ENCODE measurements at regions not wholly inside any gene's neighbourhood (a gene's known extent, or its start where the extent isn't known, plus 50 kb on each side); places are given as distances from the start of the nearest gene placed in this dataset.

DNA sequence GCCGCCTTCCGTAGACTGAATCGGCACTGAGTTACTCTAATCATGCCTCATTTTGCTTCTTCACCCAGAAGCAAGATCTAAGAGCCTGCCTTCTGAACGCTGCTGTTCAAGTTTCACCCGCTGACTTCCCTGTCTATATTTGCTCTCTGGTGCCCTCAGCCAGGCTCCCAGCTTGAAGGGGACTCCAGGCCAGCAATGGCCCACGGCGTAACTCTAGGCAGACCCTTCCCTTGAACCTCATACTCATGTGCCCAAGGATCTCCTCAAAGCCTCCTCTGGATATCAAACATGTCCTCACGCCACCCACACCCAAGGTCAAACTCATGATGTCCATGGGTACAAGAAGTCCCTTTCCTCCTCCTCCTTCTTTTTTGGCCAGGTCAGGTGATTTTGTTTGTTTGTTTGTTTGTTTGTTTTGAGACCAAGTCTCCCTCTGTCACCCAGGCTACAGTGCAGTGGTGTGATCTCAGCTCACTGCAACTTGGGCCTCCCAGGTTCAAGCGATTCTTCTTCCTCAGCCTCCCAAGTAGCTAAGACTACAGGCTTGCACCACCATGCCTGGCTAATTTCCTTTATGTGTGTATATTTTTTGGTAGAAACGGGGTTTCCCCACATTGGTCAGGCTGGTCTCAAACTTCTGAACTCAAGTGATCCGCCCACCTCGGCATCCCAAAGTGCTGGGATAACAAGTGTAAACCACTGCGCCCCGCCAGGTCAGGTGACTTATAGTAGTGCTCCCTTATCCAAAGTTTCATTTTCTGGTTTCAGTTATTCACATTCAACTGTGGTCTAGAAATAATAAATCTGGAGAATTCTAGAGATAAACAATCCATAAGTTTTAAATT, 239.0 kb downstream of the SYK start:
- no peak for DNase-seq (ENCODE audit: low read depth in 3 of 3)

DNA sequence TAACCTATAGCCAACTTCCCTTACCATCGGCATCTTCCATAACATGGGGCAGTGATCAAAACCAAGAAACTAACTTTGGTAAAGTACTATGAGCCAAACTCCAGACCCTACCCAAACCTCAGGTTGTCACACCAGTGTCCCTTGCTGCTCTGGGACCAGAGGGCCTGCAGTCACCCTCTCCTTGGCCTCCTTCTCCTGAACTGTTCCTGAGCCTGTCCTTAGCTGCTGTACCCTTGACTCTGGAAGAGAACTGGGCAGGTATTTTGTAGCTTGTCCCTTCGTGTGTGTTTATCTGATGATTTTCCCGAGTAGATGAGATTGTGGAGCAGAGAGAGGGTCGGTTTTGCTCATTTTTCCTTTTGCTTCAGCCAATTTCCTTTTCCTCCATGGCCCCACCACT, 240.4 kb downstream of the SYK start:
- no peak for DNase-seq (ENCODE audit: low read depth in 3 of 3)

DNA sequence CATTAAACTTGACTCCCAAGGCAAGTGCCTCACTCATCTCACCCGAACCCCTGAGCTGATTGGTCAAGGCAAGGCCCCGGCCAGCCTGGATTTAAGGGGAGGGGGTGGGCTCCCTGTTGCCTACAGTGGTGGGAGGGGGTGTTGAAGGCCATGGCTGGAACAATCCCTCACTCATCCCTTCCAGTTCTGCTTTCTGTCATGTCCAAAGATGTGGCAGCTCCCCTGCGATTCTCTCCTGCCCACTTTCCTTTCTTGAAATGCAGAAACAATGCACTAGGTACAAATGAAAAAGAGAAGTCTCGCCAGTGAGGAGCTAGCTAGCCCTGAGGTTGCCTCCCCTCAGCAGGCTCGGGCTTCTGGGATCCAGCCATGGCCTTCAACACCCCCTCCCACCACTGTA, 240.9 kb downstream of the SYK start:
- no peak for DNase-seq (ENCODE audit: low read depth in 3 of 3)

DNA sequence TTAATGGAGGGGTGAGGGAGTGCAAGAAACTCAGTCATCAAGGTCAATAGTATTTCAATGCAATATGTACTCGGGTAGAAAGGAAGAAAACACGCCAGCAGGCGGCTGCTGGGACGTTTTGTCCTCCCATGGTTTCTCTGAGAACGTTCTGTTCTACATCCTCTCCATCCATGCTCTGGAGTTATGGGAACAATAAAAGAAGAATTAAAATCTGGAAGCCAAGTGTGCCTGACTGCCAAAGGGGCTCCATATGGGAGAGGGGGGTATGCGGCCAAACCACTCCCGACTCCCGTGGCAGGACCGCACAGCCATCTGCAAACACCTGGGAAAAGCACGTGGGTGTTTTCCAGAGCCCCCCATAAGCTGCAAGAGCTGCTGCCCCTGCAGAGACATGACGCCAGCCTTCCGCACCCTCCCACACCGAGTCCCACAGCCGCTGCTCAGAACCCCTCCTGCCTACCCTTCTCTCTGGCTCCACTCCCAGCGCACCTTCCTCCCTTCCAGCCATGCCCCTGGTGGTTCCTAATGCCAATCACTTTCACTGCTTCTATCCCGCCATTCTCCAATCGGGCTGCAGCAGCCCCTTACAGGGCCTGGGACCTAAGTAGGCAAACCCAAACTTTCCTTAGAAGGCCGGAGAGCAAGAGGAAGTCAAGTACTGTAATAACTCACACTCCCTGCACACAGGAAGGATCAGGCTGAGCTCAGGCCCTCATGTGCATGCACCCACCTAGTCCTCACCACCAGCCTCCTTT, 241.6 kb downstream of the SYK start:
- no peak for DNase-seq (ENCODE audit: low read depth in 3 of 3)

DNA sequence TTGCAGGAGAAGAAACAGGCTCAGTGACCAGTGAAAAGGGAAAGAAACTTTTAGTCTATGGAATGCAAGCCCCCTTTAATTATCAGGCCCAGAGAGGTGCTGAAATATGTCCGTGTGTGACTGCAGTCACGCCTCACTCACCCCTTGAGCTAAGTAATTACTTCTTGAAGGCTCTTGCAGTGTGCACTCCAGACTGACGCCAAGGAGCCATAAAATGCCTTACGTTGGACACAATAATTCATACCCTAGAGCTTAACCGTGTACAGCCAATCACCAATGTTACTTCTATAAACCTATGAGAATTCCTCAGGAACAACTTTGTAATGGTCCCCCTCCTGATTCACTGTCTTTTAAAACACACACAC, 242.2 kb downstream of the SYK start:
- DNase-seq (ENCODE audit: low read depth in 3 of 3), result no peak

DNA sequence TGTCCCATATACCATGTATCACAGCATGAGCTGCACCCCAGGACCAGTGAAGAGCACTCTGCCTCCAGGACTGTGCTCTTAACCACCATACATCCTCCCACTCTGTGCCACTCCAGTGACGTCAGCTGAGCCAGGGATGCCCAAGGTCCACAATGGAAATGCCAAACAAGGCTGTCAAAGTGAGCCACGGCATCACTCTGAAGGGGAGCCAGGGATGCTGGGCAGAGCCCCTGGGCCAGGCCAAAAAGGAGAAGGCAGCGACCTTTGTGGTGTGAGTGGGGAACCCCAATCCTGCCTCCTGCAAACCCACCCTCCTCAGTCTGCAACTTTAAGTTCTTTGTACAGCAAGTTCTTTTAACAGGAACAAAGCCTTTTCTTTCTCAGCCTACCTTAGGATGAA, 242.7 kb downstream of the SYK start:
- DNase-seq (ENCODE audit: low read depth in 3 of 3), result no peak

DNA sequence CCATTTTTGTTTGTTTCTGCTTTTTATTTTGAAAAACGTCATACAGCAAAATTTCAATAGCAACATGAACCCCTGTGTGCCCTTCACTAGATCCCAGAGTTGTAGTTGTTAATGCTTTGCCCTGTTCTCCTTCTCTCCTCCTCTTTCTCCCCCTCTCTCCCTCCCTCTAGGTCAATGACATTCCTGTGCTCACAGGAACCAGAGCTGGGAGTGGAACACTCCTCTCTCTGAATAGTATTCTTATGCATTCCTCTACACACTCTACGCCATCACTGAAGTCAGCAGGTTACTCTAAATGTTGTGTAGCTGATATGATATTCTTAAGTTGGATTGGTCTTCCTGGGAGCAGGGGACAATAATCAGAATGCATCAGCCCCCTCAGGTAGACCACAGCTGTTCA, 243.4 kb downstream of the SYK start:
- no peak for DNase-seq (ENCODE audit: low read depth in 3 of 3)

DNA sequence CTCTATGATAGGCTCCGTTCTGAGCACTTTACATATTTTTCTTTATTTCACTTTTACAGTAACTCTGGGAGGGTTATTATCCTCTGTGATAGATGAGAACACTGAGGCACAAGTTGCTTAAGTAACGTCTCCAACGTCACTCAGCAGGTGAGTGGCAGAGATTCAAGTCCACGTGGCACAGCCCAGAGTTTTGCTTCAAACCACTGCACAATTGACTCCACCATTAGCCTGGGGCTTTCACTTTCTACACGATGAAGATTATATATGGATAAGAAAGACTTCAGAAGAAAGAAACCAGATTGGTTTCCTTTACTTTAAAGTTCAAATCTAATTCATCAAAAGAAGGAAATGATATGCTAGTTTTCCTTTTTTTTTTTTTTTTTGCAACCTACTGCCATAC, 245.9 kb downstream of the SYK start:
- peak in 1 of 3 donors; percentile 64 for DNase-seq (ENCODE audit: low read depth in 3 of 3)

DNA sequence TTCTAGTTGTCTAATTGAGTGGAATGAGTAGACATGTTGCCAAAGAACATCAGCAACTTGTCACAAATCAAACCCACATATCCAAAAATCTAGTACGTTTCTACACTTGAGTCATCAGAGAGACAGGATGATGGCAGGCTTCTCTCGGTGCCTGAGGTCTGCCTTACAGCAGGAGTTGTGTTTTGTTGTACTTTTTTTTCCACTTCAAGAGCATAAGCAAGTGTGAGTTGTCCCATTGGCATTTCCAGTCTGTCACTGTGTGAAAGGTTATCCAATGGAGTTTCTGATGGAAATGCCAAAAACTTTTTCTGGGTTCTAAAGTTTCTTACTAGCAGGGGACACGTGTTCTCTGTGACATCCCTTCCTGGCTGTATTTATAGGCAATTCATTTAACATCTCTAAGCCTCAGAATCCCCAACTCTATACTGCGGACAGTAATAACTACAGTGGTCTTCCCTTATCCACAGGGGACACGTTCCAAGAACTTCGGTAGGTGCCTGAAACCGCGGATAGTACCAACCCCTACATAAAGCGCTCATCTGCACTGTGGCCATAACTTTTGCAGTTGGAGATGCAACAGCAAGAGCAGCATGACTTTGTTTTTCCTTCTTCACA, 246.5 kb downstream of the SYK start:
- peak in 1 of 3 donors; percentile 57 for DNase-seq (ENCODE audit: low read depth in 3 of 3)

DNA sequence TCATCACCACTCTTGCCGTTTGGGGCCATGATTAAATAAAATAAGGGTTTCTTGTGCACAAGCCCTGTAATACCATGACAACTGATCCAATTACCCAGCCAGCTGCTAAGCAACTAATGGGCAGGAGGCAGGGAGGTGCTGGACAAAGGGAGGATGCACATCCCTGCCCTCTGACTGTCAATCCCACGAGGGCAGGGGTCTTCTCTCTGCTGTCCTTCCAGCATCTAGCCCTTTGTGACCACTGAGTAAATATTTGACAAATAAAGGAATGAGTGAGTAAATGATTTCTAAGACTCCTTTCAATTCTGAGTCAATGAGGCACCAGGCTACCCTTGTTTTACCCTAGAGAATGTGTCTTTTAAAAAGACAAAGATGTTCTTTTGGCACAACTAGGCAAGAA, 247.1 kb downstream of the SYK start:
- DNase-seq (ENCODE audit: low read depth in 3 of 3), result no peak

DNA sequence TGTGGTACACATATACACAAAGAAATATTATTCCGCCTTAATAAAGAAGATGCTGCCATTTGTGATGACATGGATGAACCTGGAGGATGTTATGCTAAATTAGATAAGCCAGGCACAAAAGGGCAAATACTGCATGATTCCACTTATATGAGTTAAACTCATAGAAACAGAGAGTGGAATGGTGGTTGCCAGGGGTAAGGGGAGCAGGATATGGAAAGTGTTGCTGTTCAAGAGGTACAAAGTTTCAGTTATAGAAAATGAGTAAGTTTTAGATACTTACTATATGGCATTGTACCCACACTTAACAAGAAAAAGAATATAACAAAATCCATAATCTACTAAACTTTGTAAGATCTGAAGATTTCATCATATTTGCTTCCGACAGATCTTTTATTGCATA, 252.2 kb downstream of the SYK start:
- no peak for DNase-seq (ENCODE audit: low read depth in 3 of 3)

DNA sequence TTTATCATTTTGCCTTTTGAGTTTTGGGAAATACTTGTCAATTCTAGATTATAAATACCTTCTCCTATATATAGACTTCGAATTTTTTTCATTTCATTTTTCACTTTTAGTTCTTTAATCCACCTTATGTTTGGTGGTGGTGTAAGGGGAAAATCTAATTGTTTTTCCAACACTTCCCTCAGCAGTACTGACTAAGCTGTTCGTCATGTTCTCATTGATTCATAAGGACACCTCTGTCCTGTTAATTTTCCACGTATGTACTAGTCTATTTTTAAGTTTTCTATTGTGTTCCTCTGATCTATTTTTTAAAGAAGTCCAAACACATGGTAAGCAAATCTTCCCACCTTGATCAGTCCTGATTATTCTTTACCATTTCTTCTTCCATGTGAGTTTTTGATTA, 254.2 kb downstream of the SYK start:
- no peak for DNase-seq (ENCODE audit: low read depth in 3 of 3)

DNA sequence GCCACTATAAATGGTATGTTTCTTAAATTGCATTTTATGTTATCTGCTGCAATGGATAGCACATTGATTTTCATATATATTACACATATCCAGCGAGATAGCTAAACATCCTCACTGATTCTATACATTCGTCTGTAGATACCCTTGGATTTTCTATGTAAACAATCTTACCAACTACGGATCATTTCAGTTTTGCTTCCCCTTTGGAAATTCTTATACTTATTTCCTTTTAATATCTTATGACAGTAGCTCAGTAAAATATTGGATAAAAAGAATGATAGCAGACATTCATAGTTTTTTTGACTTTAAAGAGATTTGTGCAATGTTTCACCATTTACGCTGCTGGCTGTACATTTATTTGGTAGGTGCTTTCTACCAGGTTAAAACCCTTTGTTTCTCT, 254.9 kb downstream of the SYK start:
- DNase-seq (ENCODE audit: low read depth in 3 of 3), result no peak

DNA sequence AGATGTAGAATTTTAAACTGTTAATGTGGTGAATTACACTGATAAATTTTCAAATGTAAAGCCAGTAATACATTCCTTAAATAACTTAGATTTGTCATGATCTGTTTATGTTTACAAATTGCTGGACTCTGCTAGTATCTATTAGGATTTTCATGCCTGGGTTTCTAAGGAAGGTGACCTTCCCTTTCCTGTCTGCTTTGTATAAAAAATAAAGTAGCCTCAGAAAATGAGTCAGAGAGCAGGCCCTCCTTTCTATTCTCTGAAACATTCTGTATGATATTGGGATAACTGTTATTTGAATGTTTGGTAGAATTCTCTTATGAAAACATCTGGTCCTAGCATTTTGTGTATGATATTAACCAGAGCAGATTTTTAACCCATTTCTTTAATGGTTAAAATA, 255.3 kb downstream of the SYK start:
- DNase-seq (ENCODE audit: low read depth in 3 of 3), result no peak

DNA sequence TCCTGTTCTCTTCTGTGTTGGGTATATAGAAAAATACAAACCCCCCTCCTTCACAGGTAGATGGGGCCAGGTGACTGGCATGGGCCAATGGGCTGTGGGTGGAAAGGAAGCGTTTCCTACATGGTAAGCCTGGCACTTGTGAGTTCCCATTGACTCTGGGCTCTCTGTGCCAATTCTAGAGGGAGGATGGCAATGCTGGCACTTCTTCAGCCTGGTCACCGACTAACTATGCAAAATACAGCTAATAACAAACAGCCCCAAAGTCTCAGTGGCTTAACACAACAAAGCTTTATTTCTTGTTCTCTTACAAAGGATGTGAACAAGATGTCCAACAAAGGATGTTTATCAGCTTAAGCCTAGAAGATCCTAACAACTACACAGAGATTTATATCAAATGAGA, 258.1 kb downstream of the SYK start:
- DNase-seq (ENCODE audit: low read depth in 3 of 3), result no peak

DNA sequence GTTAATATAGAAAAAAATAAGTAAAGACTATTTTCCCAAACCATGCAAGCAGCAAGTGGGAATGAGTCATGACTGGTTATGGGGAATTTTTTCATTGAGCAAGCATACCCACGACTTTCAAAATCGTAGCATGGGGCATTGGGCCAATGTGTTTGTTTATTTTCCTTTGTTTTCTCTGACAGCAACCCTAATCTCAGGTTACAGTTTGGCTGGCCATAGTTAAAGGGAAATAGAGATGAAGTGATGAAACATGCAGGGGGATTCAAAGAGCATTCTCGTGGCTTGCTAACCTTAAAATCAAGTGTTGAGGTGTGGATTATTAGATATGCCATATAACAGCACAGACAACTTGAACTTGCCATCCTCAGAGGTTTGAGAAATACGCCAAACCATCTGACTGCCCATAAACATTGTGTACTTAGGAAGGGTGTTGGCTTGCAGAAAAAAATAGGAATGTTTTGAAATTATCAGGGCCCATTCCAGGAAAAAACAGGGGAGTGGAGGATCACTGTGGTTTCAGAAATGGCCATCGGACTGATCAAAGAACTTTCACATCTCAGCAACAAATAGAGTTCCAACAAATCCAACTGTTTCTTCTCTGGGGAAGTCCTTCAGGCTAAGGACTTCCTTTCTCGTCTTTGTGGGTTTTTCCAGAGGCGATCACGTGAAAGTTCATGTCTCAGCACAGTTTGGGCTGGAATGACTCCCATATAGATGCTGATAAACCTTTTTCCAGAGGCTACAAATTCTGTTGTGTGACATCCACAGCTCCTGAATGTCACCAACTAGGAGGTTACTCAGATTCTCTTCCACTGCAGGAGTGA, 259.1 kb downstream of the SYK start:
- no peak for DNase-seq (ENCODE audit: low read depth in 3 of 3)

DNA sequence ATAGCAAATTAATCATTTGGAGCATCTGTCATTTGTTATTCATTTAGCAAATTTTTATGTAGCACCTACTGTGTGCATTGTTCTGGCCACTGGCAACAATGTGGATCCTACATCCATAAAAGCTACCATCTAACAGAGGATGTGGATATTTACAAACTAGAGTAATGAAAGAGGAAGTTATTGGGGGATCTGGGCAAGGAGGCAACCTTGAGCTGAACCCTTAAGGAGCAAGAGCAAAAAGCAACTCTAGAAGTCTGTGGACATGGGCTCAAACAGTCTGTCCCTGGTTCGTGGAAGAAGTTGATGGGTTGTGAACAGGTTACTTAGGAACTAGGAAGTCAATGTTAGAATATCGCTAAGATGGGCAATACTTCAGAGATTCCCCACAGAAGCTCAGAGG, 259.9 kb downstream of the SYK start:
- DNase-seq (ENCODE audit: low read depth in 3 of 3), result no peak

DNA sequence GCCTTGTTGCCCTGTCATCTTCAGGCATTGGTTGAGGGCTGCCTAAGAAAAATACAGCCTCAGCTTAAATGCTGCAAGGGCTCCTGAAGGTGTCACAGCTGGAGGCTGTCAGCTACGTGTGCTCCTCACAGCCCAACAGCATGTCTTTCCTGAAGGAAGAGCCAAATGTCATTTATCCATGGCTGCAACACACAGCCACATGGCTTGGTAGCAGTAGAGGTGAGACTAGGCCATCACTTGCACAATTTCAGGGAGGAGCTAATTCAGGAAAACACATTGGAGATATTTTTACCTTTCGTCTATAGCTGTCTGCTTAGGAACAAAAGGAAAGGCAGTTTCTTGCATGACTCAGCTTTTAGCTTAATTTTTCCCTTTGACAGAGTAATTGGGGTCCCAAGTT, 260.7 kb downstream of the SYK start:
- DNase-seq (ENCODE audit: low read depth in 3 of 3), result no peak

DNA sequence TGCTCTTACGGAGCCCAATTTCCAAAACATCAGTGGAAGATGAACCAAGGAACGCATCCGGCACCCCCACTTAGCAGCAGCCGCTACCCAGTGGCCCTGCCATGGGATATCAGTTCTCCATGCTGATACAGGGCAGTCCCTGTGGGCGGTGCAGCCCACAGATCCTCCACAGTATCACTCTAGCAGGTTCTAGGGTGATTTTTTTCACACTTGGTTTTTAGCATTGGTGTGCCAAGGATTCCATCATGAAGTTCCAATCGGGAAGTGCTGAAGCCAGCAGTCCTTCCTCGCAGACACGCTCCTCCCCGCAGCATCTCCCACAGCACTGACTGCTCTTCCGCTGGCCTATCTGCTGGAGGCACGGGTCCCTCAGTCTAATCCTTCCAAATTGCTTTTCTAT, 261.9 kb downstream of the SYK start:
- no peak for DNase-seq (ENCODE audit: low read depth in 3 of 3)

DNA sequence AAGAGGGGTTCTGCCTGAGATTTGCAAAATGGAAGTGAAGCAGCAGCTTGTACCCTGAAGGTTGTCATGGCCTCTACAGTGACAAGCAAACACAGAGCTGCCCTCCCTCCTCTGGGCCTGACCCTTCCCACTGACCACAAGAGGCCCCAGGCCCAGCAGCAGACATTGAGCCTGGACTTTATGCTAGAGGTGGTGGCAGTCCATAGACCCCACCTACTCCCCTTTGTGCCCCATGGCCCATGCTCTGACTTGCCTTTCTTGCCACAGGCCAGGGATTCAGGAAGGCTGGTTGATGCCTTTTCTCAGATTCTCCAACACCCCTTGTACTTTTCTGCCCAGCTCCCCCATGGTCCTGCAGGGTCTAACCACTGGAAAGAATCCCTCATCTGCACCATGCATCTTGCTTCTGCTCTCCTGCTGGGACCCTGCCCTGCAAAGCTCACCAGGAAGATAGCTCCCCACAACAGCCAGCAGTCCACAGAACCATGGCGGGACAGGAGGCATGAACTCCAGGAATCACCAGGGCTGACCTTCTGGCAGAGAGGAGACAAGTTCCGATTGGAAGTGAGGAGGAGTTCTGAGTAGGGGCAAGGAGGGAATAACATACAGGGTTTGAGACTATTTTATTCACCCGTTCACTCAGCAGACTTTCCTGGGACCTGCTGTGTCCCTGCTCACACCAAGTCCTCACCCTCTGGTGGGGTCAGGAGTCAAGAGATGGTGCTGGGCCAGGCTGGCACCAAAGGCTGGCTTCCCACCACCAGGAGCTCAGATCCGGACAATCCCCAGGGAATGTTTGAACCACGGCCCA, 263.8 kb downstream of the SYK start:
- DNase-seq (ENCODE audit: low read depth in 3 of 3), result no peak

DNA sequence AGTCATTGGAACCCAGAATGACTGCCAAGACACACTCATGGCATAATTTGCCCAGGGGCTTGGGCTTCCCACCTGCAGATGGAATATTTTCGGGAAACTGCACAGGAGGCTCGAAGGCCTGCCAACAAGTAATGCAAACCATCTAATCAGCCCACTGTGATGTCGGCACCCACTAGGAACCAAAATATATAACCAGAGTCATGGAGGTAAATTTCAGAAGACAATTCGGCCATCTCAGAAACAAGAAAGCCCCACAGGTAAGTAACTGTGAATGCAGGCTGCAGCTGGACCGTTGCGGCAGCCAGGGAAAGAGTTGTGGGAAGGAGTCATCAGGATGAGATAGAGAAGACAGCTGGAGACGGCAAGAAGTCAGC, 264.4 kb downstream of the SYK start:
- DNase-seq (ENCODE audit: low read depth in 3 of 3), result no peak
